ENCODE measurements at regions not wholly inside any gene's neighbourhood (a gene's known extent, or its start where the extent isn't known, plus 50 kb on each side); places are given as distances from the start of the nearest gene placed in this dataset.

GRCh38 chr6:7475081-7475480, 66.4 kb upstream of the DSP start:
- TF ChIP-seq POLR2A (IDR thresholded peaks at IDR 0.05) = no peak
- TF ChIP-seq, protein P1, sequence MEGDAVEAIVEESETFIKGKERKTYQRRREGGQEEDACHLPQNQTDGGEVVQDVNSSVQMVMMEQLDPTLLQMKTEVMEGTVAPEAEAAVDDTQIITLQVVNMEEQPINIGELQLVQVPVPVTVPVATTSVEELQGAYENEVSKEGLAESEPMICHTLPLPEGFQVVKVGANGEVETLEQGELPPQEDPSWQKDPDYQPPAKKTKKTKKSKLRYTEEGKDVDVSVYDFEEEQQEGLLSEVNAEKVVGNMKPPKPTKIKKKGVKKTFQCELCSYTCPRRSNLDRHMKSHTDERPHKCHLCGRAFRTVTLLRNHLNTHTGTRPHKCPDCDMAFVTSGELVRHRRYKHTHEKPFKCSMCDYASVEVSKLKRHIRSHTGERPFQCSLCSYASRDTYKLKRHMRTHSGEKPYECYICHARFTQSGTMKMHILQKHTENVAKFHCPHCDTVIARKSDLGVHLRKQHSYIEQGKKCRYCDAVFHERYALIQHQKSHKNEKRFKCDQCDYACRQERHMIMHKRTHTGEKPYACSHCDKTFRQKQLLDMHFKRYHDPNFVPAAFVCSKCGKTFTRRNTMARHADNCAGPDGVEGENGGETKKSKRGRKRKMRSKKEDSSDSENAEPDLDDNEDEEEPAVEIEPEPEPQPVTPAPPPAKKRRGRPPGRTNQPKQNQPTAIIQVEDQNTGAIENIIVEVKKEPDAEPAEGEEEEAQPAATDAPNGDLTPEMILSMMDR (IDR thresholded peaks at IDR 0.05) = no peak
